PC-9 (cell line): ENCODE measurements at regions not wholly inside any gene's neighbourhood (a gene's known extent, or its start where the extent isn't known, plus 50 kb on each side); places are given as distances from the start of the nearest gene placed in this dataset.
"Not testable (repeated sequence)": the region's sequence is repeated elsewhere in the genome, so short reads cannot be mapped to it uniquely, and the experiment has no call there.

Source experiments
- BruUV-seq: library from RNA; stranded (reverse); fragments of 400-500 nt; replicated peaks from 2 replicates; lab custom pipeline; 2021; lab: Mats Ljungman, UMichigan
- CTCF ChIA-PET: fragments of 300-600 bp; sonication (Branson Sonifier 250); formaldehyde crosslinking; loops from one replicate; lab custom pipeline; 2022; ENCODE audit warnings: antibody characterized with exemption; lab: Charles Lee
- POLR2A ChIA-PET: fragments of 300-600 bp; sonication (Branson Sonifier 250); formaldehyde crosslinking; loops from one replicate; lab custom pipeline; 2022; ENCODE audit warnings: antibody characterized with exemption; ENCODE audit not compliant: unreplicated experiment; lab: Charles Lee
- DNase-seq, 2 experiments: peaks; one replicate each; pipeline versions ENCODE4 v3.0.0 to v3.0.0-alpha.2; 2015 to 2022; ENCODE audit warnings: mixed read lengths in 1 of 2
- H2AFZ ChIP-seq: fragments of 200-600 bp; sonication (generic); 2 replicates; pipeline ENCODE4 v1.8.1; 2017; ENCODE audit warnings: antibody characterized with exemption
- H3F3A ChIP-seq: fragments of 200-600 bp; sonication (generic); 2 replicates; pipeline ENCODE4 v1.8.1; 2017; ENCODE audit warnings: antibody characterized with exemption, mild to moderate bottlenecking, low read depth; ENCODE audit not compliant: insufficient read depth
- H3K27ac ChIP-seq: fragments of 200-600 bp; sonication (generic); 2 replicates; pipeline ENCODE4 v1.6.1; 2016; ENCODE audit warnings: mixed run types
- H3K27me3 ChIP-seq: fragments of 200-600 bp; sonication (generic); 2 replicates; pipeline ENCODE4 v1.6.1; 2016; ENCODE audit warnings: low read depth, mixed run types; ENCODE audit not compliant: insufficient read depth
- H3K36me3 ChIP-seq: fragments of 200-600 bp; sonication (generic); 2 replicates; pipeline ENCODE4 v1.6.1; 2016; ENCODE audit warnings: low read depth, mixed run types
- H3K4me1 ChIP-seq: fragments of 200-600 bp; sonication (generic); replicated peaks from 2 replicates; pipeline ENCODE4 v1.6.1; 2016; ENCODE audit warnings: mixed run types; ENCODE audit not compliant: insufficient read depth
- H3K4me2 ChIP-seq: fragments of 200-600 bp; sonication (generic); 2 replicates; pipeline ENCODE4 v1.6.1; 2017; ENCODE audit warnings: mixed run types
- H3K4me3 ChIP-seq: fragments of 200-600 bp; sonication (generic); 2 replicates; pipeline ENCODE4 v1.6.1; 2016; ENCODE audit warnings: mixed run types
- H3K79me2 ChIP-seq: fragments of 200-600 bp; sonication (generic); 2 replicates; pipeline ENCODE4 v1.6.1; 2017; ENCODE audit warnings: low read depth, mixed run types
- H3K9me2 ChIP-seq: fragments of 200-600 bp; sonication (generic); 2 replicates; pipeline ENCODE4 v1.8.1; 2017; ENCODE audit warnings: mild to moderate bottlenecking; ENCODE audit not compliant: insufficient read depth
- H3K9me3 ChIP-seq: fragments of 200-600 bp; sonication (generic); 2 replicates; pipeline ENCODE4 v1.8.1; 2016; ENCODE audit warnings: low read depth; ENCODE audit not compliant: insufficient read depth
- H4K20me1 ChIP-seq: fragments of 200-600 bp; sonication (generic); 2 replicates; pipeline ENCODE4 v1.8.1; 2017; ENCODE audit not compliant: insufficient read depth
- CTCF ChIP-seq: fragments of 200-600 bp; sonication (generic); conservative IDR thresholded peaks from 2 replicates; pipeline ENCODE4 v1.6.1; 2017; ENCODE audit warnings: mixed run types, antibody characterized with exemption, mild to moderate bottlenecking, moderate library complexity
- EZH2 ChIP-seq: fragments of 200-600 bp; sonication (generic); IDR thresholded peaks from 2 replicates; pipeline ENCODE4 v1.8.0; 2017; ENCODE audit warnings: antibody characterized with exemption, low read depth
- intact Hi-C: fragments of 100-400 bp; cut with micrococcal nuclease; formaldehyde crosslinking; loops from one replicate; pipeline ENCODE4 v1.10.0; 2022; ENCODE audit not compliant: unreplicated experiment

- H3K9me2 ChIP-seq = no peaks in the 10 kb centered on the region
- CTCF ChIA-PET = interaction anchor here (0.6 to 1.2 kb wide), 3 partner anchors 15 to 1447 kb away, joined by 3 read pairs; no protein-coding TSS in a partner anchor
- POLR2A ChIA-PET = no interaction called here
- intact Hi-C loops = loop anchor here (5.0 kb wide), 4 partner anchors 157 to 1577 kb away; no protein-coding TSS in a partner anchor
- TF ChIP-seq EZH2 (no peak), CTCF (peak; percentile 80)
- no TSS peak for BruUV-seq
- H3F3A ChIP-seq = no peaks in the 10 kb centered on the region
- H3K4me2 ChIP-seq = 0 out of 2 replicates have a peak overlapping the region, but pooled peaks have one; percentile 19
- no peaks in the 10 kb centered on the region; the same call in 1 of the 2 replicates for H3K9me3 ChIP-seq
- no peak overlapping the region for H3K4me3 ChIP-seq
- no peaks in the 10 kb centered on the region for H3K4me1 ChIP-seq
- no peaks in the 10 kb centered on the region for H3K36me3 ChIP-seq
- H3K27ac ChIP-seq = no peak overlapping the region
- H2AFZ ChIP-seq = no peak overlapping the region
- H3K79me2 ChIP-seq = no peaks in the 10 kb centered on the region
- no peaks in the 10 kb centered on the region for H4K20me1 ChIP-seq
- H3K27me3 ChIP-seq = no peaks in the 10 kb centered on the region
- peak in 1 of 2 experiments; percentile 54 for DNase-seq
These were observed 124.6 kb upstream of the KCNAB1 start for GRCh38 chr3:155995525-155996370.

GRCh38 chr3:155996882-155997281, 123.5 kb upstream of the KCNAB1 start:
- BruUV-seq = no TSS peak
- Histone ChIP-seq H3K27ac (no peak overlapping the region), H2AFZ (no peak overlapping the region), H3K9me2 (no peaks in the 10 kb centered on the region), H3K4me1 (no peaks in the 10 kb centered on the region), H3K27me3 (no peaks in the 10 kb centered on the region), H3K4me2 (no peak overlapping the region), H3K4me3 (no peak overlapping the region), H3K36me3 (no peaks in the 10 kb centered on the region), H3K9me3 (no peaks in the 10 kb centered on the region; the same call in 1 of the 2 replicates), H3K79me2 (no peaks in the 10 kb centered on the region), H3F3A (no peaks in the 10 kb centered on the region), H4K20me1 (no peaks in the 10 kb centered on the region)
- CTCF ChIA-PET = no interaction called here
- no peak for DNase-seq
- intact Hi-C loops = loop anchor here (5.0 kb wide), 4 partner anchors 155 to 1575 kb away; no protein-coding TSS in a partner anchor
- POLR2A ChIA-PET = no interaction called here
- no peak for TF ChIP-seq EZH2
- TF ChIP-seq CTCF = no peak

GRCh38 chr3:155998173-155998572, 122.2 kb upstream of the KCNAB1 start:
- H3K27me3 ChIP-seq, H3K9me2 ChIP-seq, H2AFZ ChIP-seq, H3F3A ChIP-seq, H3K4me1 ChIP-seq, H3K9me3 ChIP-seq, H3K4me3 ChIP-seq, H3K36me3 ChIP-seq, DNase-seq, H3K79me2 ChIP-seq, H3K27ac ChIP-seq, H3K4me2 ChIP-seq, H4K20me1 ChIP-seq, CTCF ChIA-PET, POLR2A ChIA-PET, BruUV-seq: not testable (repeated sequence)
- intact Hi-C loops = loop anchor here (5.0 kb wide), 4 partner anchors 154 to 1574 kb away; no protein-coding TSS in a partner anchor
